Mesendoderm (in vitro differentiated cells): ENCODE measurements at regions not wholly inside any gene's neighbourhood (a gene's known extent, or its start where the extent isn't known, plus 50 kb on each side); places are given as distances from the start of the nearest gene placed in this dataset.

Source experiments
- DNase-seq: peaks from one replicate; pipeline ENCODE4 v3.0.0; 2013
- H2AK5ac ChIP-seq: 2 replicates; pipeline ENCODE4 v1.6.1; 2013; ENCODE audit warnings: low read length, inconsistent platforms
- H2BK120ac ChIP-seq: 2 replicates; pipeline ENCODE4 v1.6.1; 2013; ENCODE audit warnings: low read depth, mild to moderate bottlenecking, low read length, moderate library complexity, mixed read lengths
- H2BK15ac ChIP-seq: replicated peaks from 2 replicates; pipeline ENCODE4 v1.6.1; 2013; ENCODE audit warnings: low read depth, mild to moderate bottlenecking, moderate library complexity
- H2BK5ac ChIP-seq: 2 replicates; pipeline ENCODE4 v1.6.1; 2013; ENCODE audit warnings: low read length, inconsistent platforms
- H3K18ac ChIP-seq: 2 replicates; pipeline ENCODE4 v1.6.1; 2013; ENCODE audit warnings: mild to moderate bottlenecking, low read length, mixed read lengths
- H3K23ac ChIP-seq: one replicate; pipeline ENCODE4 v1.6.1; 2013; ENCODE audit warnings: low read length
- H3K27ac ChIP-seq: 2 replicates; pipeline ENCODE4 v1.5.1; 2013; ENCODE audit warnings: low read depth, mild to moderate bottlenecking, inconsistent platforms, low read length, moderate library complexity
- H3K27me3 ChIP-seq: 2 replicates; pipeline ENCODE4 v1.6.1; 2013; ENCODE audit warnings: low read length, control low read depth, mild to moderate bottlenecking, inconsistent platforms; ENCODE audit not compliant: insufficient read depth, poor library complexity
- H3K36me3 ChIP-seq: 2 replicates; pipeline ENCODE4 v1.6.1; 2013; ENCODE audit warnings: low read length, inconsistent platforms; ENCODE audit not compliant: control insufficient read depth, insufficient read depth
- H3K4ac ChIP-seq: one replicate; pipeline ENCODE4 v1.6.1; 2013; ENCODE audit warnings: low read depth, mild to moderate bottlenecking, low read length, moderate library complexity
- H3K4me1 ChIP-seq: 2 replicates; pipeline ENCODE4 v1.6.1; 2013; ENCODE audit warnings: low read depth, low read length, inconsistent platforms; ENCODE audit not compliant: control insufficient read depth
- H3K4me2 ChIP-seq: 2 replicates; pipeline ENCODE4 v1.6.1; 2013; ENCODE audit warnings: low read length
- H3K4me3 ChIP-seq: 2 replicates; pipeline ENCODE4 v1.5.1; 2013; ENCODE audit warnings: mild to moderate bottlenecking, low read length
- H3K56ac ChIP-seq: one replicate; pipeline ENCODE4 v1.6.1; 2013; ENCODE audit warnings: low read length
- H3K79me1 ChIP-seq: 2 replicates; pipeline ENCODE4 v1.6.1; 2013; ENCODE audit warnings: low read length, inconsistent platforms
- H3K79me2 ChIP-seq: 2 replicates; pipeline ENCODE4 v1.6.1; 2013; ENCODE audit warnings: mild to moderate bottlenecking, low read length; ENCODE audit not compliant: control insufficient read depth, insufficient read depth
- H3K9ac ChIP-seq: 2 replicates; pipeline ENCODE4 v1.6.1; 2013; ENCODE audit warnings: low read length, inconsistent platforms
- H4K5ac ChIP-seq: one replicate; pipeline ENCODE4 v1.6.1; 2013; ENCODE audit warnings: low read length
- H4K8ac ChIP-seq: one replicate; pipeline ENCODE4 v1.6.1; 2013; ENCODE audit warnings: low read depth, mild to moderate bottlenecking, control low read depth, low read length, moderate library complexity
- WGBS: extraction: QIAGEN DNeasy Blood & Tissue Kit; methylation state at CpG from one replicate; pipeline ENCODE4 v1.1.7; 2013; ENCODE audit warnings: low lambda C conversion rate, missing lambda C conversion rate; ENCODE audit not compliant: insufficient coverage; ENCODE audit errors: extremely low coverage; 5-methylcytosine and 5-hydroxymethylcytosine counted together

DNA sequence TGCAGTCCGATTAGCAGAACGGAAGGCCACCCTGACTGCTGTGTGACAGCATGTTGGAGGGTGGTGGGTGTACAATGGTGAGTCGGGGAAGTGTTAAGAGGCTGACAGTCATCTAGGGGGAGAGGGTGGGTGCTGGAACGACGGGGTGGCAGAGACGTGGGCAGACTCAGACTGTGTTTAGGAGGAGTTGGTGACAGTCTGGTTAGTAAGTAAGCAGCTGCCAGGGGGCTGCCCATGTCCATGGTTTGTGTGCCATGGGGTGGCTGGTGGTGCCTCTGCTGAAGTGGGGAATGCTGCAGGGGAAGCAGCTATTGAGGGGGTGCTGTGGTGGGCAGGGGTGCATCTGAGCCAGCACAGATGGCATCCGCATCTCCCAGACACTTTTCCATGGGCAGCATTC is 51.3 kb upstream of the BOD1 start:
- no peak overlapping the region for H2BK5ac ChIP-seq
- no peaks in the 10 kb centered on the region for H3K27me3 ChIP-seq
- H3K36me3 ChIP-seq: no peaks in the 10 kb centered on the region
- no peak overlapping the region for H3K4ac ChIP-seq
- no peak overlapping the region for H2AK5ac ChIP-seq
- no peaks in the 10 kb centered on the region for H3K79me2 ChIP-seq
- no peak overlapping the region for H4K8ac ChIP-seq
- no CpG with 5 or more reads among the region's 7 CpGs for WGBS
- peaks cover 9% of the 10 kb centered on the region for H3K4me1 ChIP-seq
- H4K5ac ChIP-seq: no peak overlapping the region
- no peaks in the 10 kb centered on the region for H3K79me1 ChIP-seq
- H3K56ac ChIP-seq: no peak overlapping the region
- no peak overlapping the region for H3K27ac ChIP-seq
- no peak overlapping the region for H3K4me2 ChIP-seq
- H2BK15ac ChIP-seq: no peak overlapping the region
- H3K4me3 ChIP-seq: no peak overlapping the region
- DNase-seq: no peak
- H3K9ac ChIP-seq: no peak overlapping the region
- no peak overlapping the region for H3K23ac ChIP-seq
- no peak overlapping the region for H3K18ac ChIP-seq
- no peak overlapping the region for H2BK120ac ChIP-seq

- no peak for DNase-seq
- no peak overlapping the region for H4K8ac ChIP-seq
- H2BK15ac ChIP-seq: no peak overlapping the region
- WGBS: no CpG with 5 or more reads among the region's 2 CpGs
- no peak overlapping the region for H2BK5ac ChIP-seq
- H3K4me1 ChIP-seq: peaks cover 12% of the 10 kb centered on the region
- no peak overlapping the region for H2BK120ac ChIP-seq
- no peak overlapping the region for H3K4me3 ChIP-seq
- no peak overlapping the region for H3K56ac ChIP-seq
- H3K4ac ChIP-seq: no peak overlapping the region
- H3K27me3 ChIP-seq: no peaks in the 10 kb centered on the region
- no peak overlapping the region for H4K5ac ChIP-seq
- no peak overlapping the region for H3K23ac ChIP-seq
- H3K79me2 ChIP-seq: no peaks in the 10 kb centered on the region
- H3K4me2 ChIP-seq: no peak overlapping the region
- no peak overlapping the region for H3K18ac ChIP-seq
- H3K27ac ChIP-seq: no peak overlapping the region
- no peak overlapping the region for H3K9ac ChIP-seq
- H3K36me3 ChIP-seq: no peaks in the 10 kb centered on the region
- no peaks in the 10 kb centered on the region for H3K79me1 ChIP-seq
- H2AK5ac ChIP-seq: no peak overlapping the region
Measured at GRCh38 chr5:173668245-173668800, 51.9 kb upstream of the BOD1 start.

DNA sequence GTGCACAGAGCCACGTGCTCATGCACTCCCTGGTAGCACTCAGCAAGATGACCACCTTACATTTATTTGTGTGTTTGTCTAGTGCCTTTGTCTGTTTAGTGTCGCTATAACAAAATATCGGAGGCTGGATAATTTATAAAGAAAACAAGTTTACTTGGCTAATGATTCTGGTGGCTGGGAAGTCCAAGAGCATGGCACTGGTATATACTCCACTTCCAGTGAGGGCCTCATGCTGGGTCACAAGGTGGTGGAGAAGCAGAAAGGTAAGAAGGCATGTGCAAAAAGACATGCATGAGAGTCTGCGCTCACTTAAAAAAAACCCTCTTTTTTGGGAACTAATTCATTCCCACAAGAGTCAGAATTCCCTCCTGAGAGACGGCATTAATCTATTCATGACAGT is 52.5 kb upstream of the BOD1 start:
- no peak overlapping the region for H3K4me3 ChIP-seq
- no peak overlapping the region for H4K8ac ChIP-seq
- H3K18ac ChIP-seq: no peak overlapping the region
- H3K36me3 ChIP-seq: no peaks in the 10 kb centered on the region
- H3K79me1 ChIP-seq: no peaks in the 10 kb centered on the region
- no peak overlapping the region for H2BK15ac ChIP-seq
- no peak overlapping the region for H3K27ac ChIP-seq
- H2BK5ac ChIP-seq: no peak overlapping the region
- H2BK120ac ChIP-seq: no peak overlapping the region
- no peak overlapping the region for H4K5ac ChIP-seq
- H3K56ac ChIP-seq: no peak overlapping the region
- no peak overlapping the region for H3K23ac ChIP-seq
- no CpG with 5 or more reads among the region's 5 CpGs for WGBS
- no peak overlapping the region for H3K4ac ChIP-seq
- H3K79me2 ChIP-seq: no peaks in the 10 kb centered on the region
- H3K4me1 ChIP-seq: peaks cover 12% of the 10 kb centered on the region
- H3K9ac ChIP-seq: no peak overlapping the region
- no peak for DNase-seq
- no peaks in the 10 kb centered on the region for H3K27me3 ChIP-seq
- H2AK5ac ChIP-seq: no peak overlapping the region
- no peak overlapping the region for H3K4me2 ChIP-seq

GRCh38 chr5:173669483-173669882 is 53.0 kb upstream of the BOD1 start:
- Histone ChIP-seq H2AK5ac (no peak overlapping the region), H3K4me1 (peaks cover 12% of the 10 kb centered on the region), H4K8ac (no peak overlapping the region), H2BK15ac (no peak overlapping the region), H3K18ac (no peak overlapping the region), H3K4me2 (no peak overlapping the region), H3K79me1 (no peaks in the 10 kb centered on the region), H2BK120ac (no peak overlapping the region), H3K27me3 (no peaks in the 10 kb centered on the region), H4K5ac (no peak overlapping the region), H3K4me3 (no peak overlapping the region), H3K23ac (no peak overlapping the region), H3K27ac (no peak overlapping the region), H3K36me3 (no peaks in the 10 kb centered on the region), H3K56ac (no peak overlapping the region), H2BK5ac (no peak overlapping the region), H3K79me2 (no peaks in the 10 kb centered on the region), H3K4ac (no peak overlapping the region), H3K9ac (no peak overlapping the region)
- WGBS: no CpG with 5 or more reads among the region's 3 CpGs
- DNase-seq: no peak

DNA sequence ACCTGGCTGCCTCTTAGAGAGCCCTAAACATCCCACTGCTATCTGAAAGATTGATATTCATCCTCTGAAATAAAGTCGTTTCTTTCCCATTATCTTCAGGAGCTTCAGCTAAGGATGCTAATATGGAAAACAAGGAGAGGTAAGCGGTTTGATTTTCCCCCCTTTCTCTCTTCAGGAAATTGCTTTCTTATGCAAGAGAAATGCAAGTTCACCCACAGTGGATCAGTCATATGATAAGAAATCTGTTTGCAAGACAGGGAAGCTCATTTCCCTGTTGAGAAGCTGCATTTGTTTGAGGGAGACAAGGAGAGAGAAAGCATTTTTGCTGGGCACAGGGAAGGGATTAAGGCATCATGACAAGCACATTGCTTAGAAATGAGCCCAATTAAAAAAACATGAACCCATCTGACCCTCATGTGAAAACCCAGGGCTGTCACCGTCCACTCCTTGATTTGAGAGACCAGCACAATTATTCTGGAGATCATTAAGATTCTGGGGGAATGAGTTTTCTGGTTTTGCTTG is 53.7 kb upstream of the BOD1 start:
- Histone ChIP-seq H2BK120ac (no peak overlapping the region), H3K4me3 (no peak overlapping the region), H3K27me3 (no peaks in the 10 kb centered on the region), H3K27ac (no peak overlapping the region), H3K4me2 (no peak overlapping the region), H2BK5ac (no peak overlapping the region), H3K4ac (no peak overlapping the region), H3K79me1 (no peaks in the 10 kb centered on the region), H2BK15ac (no peak overlapping the region), H4K5ac (no peak overlapping the region), H3K4me1 (peaks cover 12% of the 10 kb centered on the region), H3K79me2 (no peaks in the 10 kb centered on the region), H3K23ac (no peak overlapping the region), H4K8ac (no peak overlapping the region), H3K36me3 (no peaks in the 10 kb centered on the region), H3K9ac (no peak overlapping the region), H3K18ac (no peak overlapping the region), H2AK5ac (no peak overlapping the region), H3K56ac (peak overlapping the region; percentile 18)
- no CpG with 5 or more reads among the region's 3 CpGs for WGBS
- no peak for DNase-seq

- Histone ChIP-seq H3K27me3 (no peaks in the 10 kb centered on the region), H3K36me3 (no peaks in the 10 kb centered on the region), H2BK5ac (no peak overlapping the region), H4K5ac (no peak overlapping the region), H3K18ac (no peak overlapping the region), H3K4ac (no peak overlapping the region), H3K4me3 (no peak overlapping the region), H4K8ac (no peak overlapping the region), H3K27ac (no peak overlapping the region), H3K79me2 (no peaks in the 10 kb centered on the region), H3K23ac (no peak overlapping the region), H2BK15ac (no peak overlapping the region), H2AK5ac (no peak overlapping the region), H3K4me1 (peaks cover 12% of the 10 kb centered on the region), H3K56ac (peak overlapping the region; percentile 69), H3K4me2 (no peak overlapping the region), H2BK120ac (no peak overlapping the region), H3K9ac (no peak overlapping the region), H3K79me1 (no peaks in the 10 kb centered on the region)
- no peak for DNase-seq
- WGBS: no CpG with 5 or more reads among the region's 12 CpGs
Measured at GRCh38 chr5:173670791-173671120, 54.3 kb upstream of the BOD1 start.
